ENCODE measurements at regions not wholly inside any gene's neighbourhood (a gene's known extent, or its start where the extent isn't known, plus 50 kb on each side); places are given as distances from the start of the nearest gene placed in this dataset.

GRCh38 chr5:146956217-146956616 is 77.7 kb upstream of the PPP2R2B start:
- TF ChIP-seq CTCF (IDR thresholded peaks at IDR 0.05) (no peak), POLR2A (IDR thresholded peaks at IDR 0.05) (no peak)
